K562 (cell line): ENCODE measurements at regions not wholly inside any gene's neighbourhood (a gene's known extent, or its start where the extent isn't known, plus 50 kb on each side); places are given as distances from the start of the nearest gene placed in this dataset.

Experiments
- HCFC1 ChIP-seq: IDR thresholded peaks from 2 replicates; pipeline ENCODE4 v1.6.1; 2012; ENCODE audit warnings: low read depth, low read length, improper control_type of control experiment
- KAT2B ChIP-seq: IDR thresholded peaks from one replicate; pipeline ENCODE4 v1.6.1; 2012; ENCODE audit warnings: low read depth, mild to moderate bottlenecking, control low read depth, inconsistent platforms, low read length, moderate library complexity
- NEUROD1 ChIP-seq: fragments of 150-350 bp; IDR thresholded peaks from 2 replicates; pipeline ENCODE4 v1.6.1; 2014; ENCODE audit warnings: borderline replicate concordance, low read length, low read depth; ENCODE audit not compliant: partially characterized antibody
- RBBP5 ChIP-seq: fragments of 200-600 bp; sonication (generic); IDR thresholded peaks from 2 replicates; pipeline ENCODE4 v1.6.1; 2012; ENCODE audit warnings: borderline replicate concordance, mild to moderate bottlenecking, low read length, control low read depth, inconsistent platforms; ENCODE audit not compliant: insufficient read depth, poor library complexity, severe bottlenecking
- RBM39 ChIP-seq: fragments of 200-400 bp; formaldehyde crosslinking; optimal IDR thresholded peaks from 2 replicates; pipeline ENCODE3; 2018; ENCODE audit warnings: low read depth, low read length
- TAF1 ChIP-seq: IDR thresholded peaks from 2 replicates; pipeline ENCODE4 v1.6.1; 2011; ENCODE audit warnings: mild to moderate bottlenecking, low read length, moderate library complexity; ENCODE audit not compliant: insufficient read depth, control insufficient read depth, severe bottlenecking; ENCODE audit errors: extremely low read depth
- TF ChIP-seq, protein P1 (sequence below), 3 experiments: IDR thresholded peaks in 2 of 3; conservative IDR thresholded peaks in 1 of 3; 2 replicates each; pipeline ENCODE4 v1.5.1; 2011 to 2012; ENCODE audit warnings: low read length in 3 of 3, mild to moderate bottlenecking in 3 of 3, control low read depth in 2 of 3, improper control_type of control experiment in 1 of 3, inconsistent platforms in 1 of 3, low read depth in 1 of 3, mixed read lengths in 1 of 3, moderate library complexity in 1 of 3; ENCODE audit not compliant: insufficient read depth in 2 of 3

DNA sequence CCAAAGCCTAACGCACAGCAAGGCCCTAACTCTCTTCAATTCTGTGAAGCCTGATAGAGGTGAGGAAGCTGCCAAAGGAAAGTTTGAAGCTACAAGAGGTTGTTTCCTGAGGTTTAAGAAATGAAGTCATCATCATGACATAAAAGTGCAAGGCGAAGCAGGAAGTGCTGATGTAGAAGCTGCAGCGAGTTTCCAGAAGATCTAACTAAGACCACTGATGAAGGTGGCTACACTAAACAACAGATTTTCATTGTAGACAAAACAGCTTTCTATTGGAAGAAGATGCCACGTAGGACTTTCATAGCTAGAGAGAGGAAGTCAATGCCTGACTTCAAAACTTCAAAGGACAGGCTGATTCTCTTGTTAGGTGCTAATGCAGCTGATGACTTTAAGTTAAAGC, 385.6 kb upstream of the OR4E1 start:
- TF ChIP-seq TAF1 (no peak), RBM39 (no peak), NEUROD1 (no peak), RBBP5 (no peak), KAT2B (no peak), HCFC1 (no peak)
- TF ChIP-seq, protein P1, sequence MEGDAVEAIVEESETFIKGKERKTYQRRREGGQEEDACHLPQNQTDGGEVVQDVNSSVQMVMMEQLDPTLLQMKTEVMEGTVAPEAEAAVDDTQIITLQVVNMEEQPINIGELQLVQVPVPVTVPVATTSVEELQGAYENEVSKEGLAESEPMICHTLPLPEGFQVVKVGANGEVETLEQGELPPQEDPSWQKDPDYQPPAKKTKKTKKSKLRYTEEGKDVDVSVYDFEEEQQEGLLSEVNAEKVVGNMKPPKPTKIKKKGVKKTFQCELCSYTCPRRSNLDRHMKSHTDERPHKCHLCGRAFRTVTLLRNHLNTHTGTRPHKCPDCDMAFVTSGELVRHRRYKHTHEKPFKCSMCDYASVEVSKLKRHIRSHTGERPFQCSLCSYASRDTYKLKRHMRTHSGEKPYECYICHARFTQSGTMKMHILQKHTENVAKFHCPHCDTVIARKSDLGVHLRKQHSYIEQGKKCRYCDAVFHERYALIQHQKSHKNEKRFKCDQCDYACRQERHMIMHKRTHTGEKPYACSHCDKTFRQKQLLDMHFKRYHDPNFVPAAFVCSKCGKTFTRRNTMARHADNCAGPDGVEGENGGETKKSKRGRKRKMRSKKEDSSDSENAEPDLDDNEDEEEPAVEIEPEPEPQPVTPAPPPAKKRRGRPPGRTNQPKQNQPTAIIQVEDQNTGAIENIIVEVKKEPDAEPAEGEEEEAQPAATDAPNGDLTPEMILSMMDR (IDR thresholded peaks at IDR 0.05 in 2 of 3, conservative IDR thresholded peaks at IDR 0.05 in 1 of 3; ENCODE audit: insufficient read depth in 2 of 3, low read depth in 1 of 3, low read length in 3 of 3) = no peak
